H9 (cell line): ENCODE measurements at regions not wholly inside any gene's neighbourhood (a gene's known extent, or its start where the extent isn't known, plus 50 kb on each side); places are given as distances from the start of the nearest gene placed in this dataset.

Experiments used
- DNase-seq: peaks from one replicate; pipeline ENCODE4 v3.0.0-alpha.2; 2017
- H2AFZ ChIP-seq: one replicate; pipeline ENCODE4 v1.6.1; 2013; ENCODE audit warnings: mild to moderate bottlenecking, low read length, control low read depth, moderate library complexity
- H2AK5ac ChIP-seq: 2 replicates; pipeline ENCODE4 v1.6.1; 2013; ENCODE audit warnings: low read length, control low read depth, mixed read lengths; ENCODE audit not compliant: insufficient read length
- H2BK120ac ChIP-seq: one replicate; pipeline ENCODE4 v1.6.1; 2013; ENCODE audit warnings: low read depth, mild to moderate bottlenecking, low read length, control low read depth, inconsistent platforms; ENCODE audit not compliant: poor library complexity, severe bottlenecking
- H2BK12ac ChIP-seq: 2 replicates; pipeline ENCODE4 v1.6.1; 2013; ENCODE audit warnings: low read length, control low read depth, mixed read lengths, low read depth; ENCODE audit not compliant: insufficient read length
- H2BK15ac ChIP-seq: 2 replicates; pipeline ENCODE4 v1.6.1; 2013; ENCODE audit warnings: low read depth, low read length, control low read depth
- H2BK20ac ChIP-seq: one replicate; pipeline ENCODE4 v1.6.1; 2013; ENCODE audit warnings: low read depth, mild to moderate bottlenecking, low read length, control low read depth, inconsistent platforms; ENCODE audit not compliant: poor library complexity, severe bottlenecking
- H2BK5ac ChIP-seq: 2 replicates; pipeline ENCODE4 v1.6.1; 2013; ENCODE audit warnings: low read length, control low read depth, mixed read lengths; ENCODE audit not compliant: insufficient read length
- H3K14ac ChIP-seq: 2 replicates; pipeline ENCODE4 v1.6.1; 2013; ENCODE audit warnings: low read length, control low read depth; ENCODE audit not compliant: insufficient read depth
- H3K18ac ChIP-seq: 2 replicates; pipeline ENCODE4 v1.6.1; 2013; ENCODE audit warnings: low read depth, mild to moderate bottlenecking, mixed read lengths, low read length, control low read depth; ENCODE audit not compliant: insufficient read length
- H3K23ac ChIP-seq: 2 replicates; pipeline ENCODE4 v1.6.1; 2013; ENCODE audit warnings: low read length, control low read depth, mixed read lengths, low read depth; ENCODE audit not compliant: insufficient read length
- H3K23me2 ChIP-seq: 2 replicates; pipeline ENCODE4 v1.6.1; 2013; ENCODE audit warnings: low read depth, mild to moderate bottlenecking, mixed read lengths, low read length, control low read depth; ENCODE audit not compliant: insufficient read length, poor library complexity, severe bottlenecking
- H3K27ac ChIP-seq: 2 replicates; pipeline ENCODE4 v1.5.1; 2013; ENCODE audit warnings: low read length, control low read depth, mixed read lengths, low read depth; ENCODE audit not compliant: insufficient read length
- H3K27me3 ChIP-seq: 2 replicates; pipeline ENCODE4 v1.6.1; 2013; ENCODE audit warnings: low read length, control low read depth, inconsistent platforms; ENCODE audit not compliant: insufficient read depth
- H3K4ac ChIP-seq: 2 replicates; pipeline ENCODE4 v1.6.1; 2013; ENCODE audit warnings: low read depth, mild to moderate bottlenecking, control low read depth, inconsistent platforms, low read length, moderate library complexity
- H3K4me1 ChIP-seq: 2 replicates; pipeline ENCODE4 v1.6.1; 2013; ENCODE audit warnings: low read length, control low read depth, inconsistent platforms; ENCODE audit not compliant: insufficient read depth
- H3K4me2 ChIP-seq: 2 replicates; pipeline ENCODE4 v1.6.1; 2013; ENCODE audit warnings: low read length, control low read depth, mixed read lengths; ENCODE audit not compliant: insufficient read length, insufficient read depth
- H3K56ac ChIP-seq: 2 replicates; pipeline ENCODE4 v1.6.1; 2013; ENCODE audit warnings: low read depth, mild to moderate bottlenecking, mixed read lengths, low read length, control low read depth; ENCODE audit not compliant: insufficient read length
- H3K79me1 ChIP-seq: 2 replicates; pipeline ENCODE4 v1.6.1; 2013; ENCODE audit warnings: low read depth, mild to moderate bottlenecking, moderate library complexity, low read length, control low read depth, inconsistent platforms; ENCODE audit not compliant: insufficient read depth, poor library complexity, severe bottlenecking
- H3K79me2 ChIP-seq: 2 replicates; pipeline ENCODE4 v1.6.1; 2013; ENCODE audit warnings: low read length, control low read depth, inconsistent platforms; ENCODE audit not compliant: insufficient read depth
- H3K9ac ChIP-seq: 2 replicates; pipeline ENCODE4 v1.6.1; 2013; ENCODE audit warnings: low read length, control low read depth, mixed read lengths; ENCODE audit not compliant: insufficient read length; ENCODE audit errors: extremely low read depth
- H3K9me3 ChIP-seq: one replicate; pipeline ENCODE4 v1.6.1; 2013; ENCODE audit warnings: low read depth, low read length, inconsistent platforms; ENCODE audit not compliant: control insufficient read depth
- H3T11ph ChIP-seq: one replicate; pipeline ENCODE4 v1.6.1; 2013; ENCODE audit warnings: mild to moderate bottlenecking, low read length, control low read depth, inconsistent platforms
- H4K20me1 ChIP-seq: one replicate; pipeline ENCODE4 v1.6.1; 2013; ENCODE audit not compliant: control insufficient read depth, insufficient read length, insufficient read depth
- H4K5ac ChIP-seq: 2 replicates; pipeline ENCODE4 v1.6.1; 2013; ENCODE audit warnings: low read depth, mild to moderate bottlenecking, mixed read lengths, low read length, control low read depth; ENCODE audit not compliant: insufficient read length
- H4K8ac ChIP-seq: replicated peaks from 2 replicates; pipeline ENCODE4 v1.6.1; 2013; ENCODE audit warnings: low read length, control low read depth, mixed read lengths, low read depth; ENCODE audit not compliant: insufficient read length
- H4K91ac ChIP-seq: 2 replicates; pipeline ENCODE4 v1.6.1; 2013; ENCODE audit warnings: low read depth, mild to moderate bottlenecking, moderate library complexity, mixed read lengths, low read length, control low read depth; ENCODE audit not compliant: insufficient read length
- H3K27ac Mint-ChIP-seq, 3 experiments: 2 replicates in 2 of 3; 3 replicates in 1 of 3; pipeline ENCODE4 v1.8.0; 2020 to 2021; ENCODE audit warnings: mixed read lengths in 3 of 3, mild to moderate bottlenecking in 1 of 3, moderate library complexity in 1 of 3
- H3K27me3 Mint-ChIP-seq: 2 replicates; pipeline ENCODE4 v1.8.0; 2021; ENCODE audit warnings: low read depth, mild to moderate bottlenecking, moderate library complexity, mixed read lengths
- H3K36me3 Mint-ChIP-seq, 3 experiments: 2 replicates in 2 of 3; 3 replicates in 1 of 3; pipeline ENCODE4 v1.8.0; 2020 to 2021; ENCODE audit warnings: low read depth in 3 of 3, mixed read lengths in 3 of 3; ENCODE audit not compliant: insufficient read depth in 1 of 3
- H3K4me1 Mint-ChIP-seq, 2 experiments: 2 replicates each; pipeline ENCODE4 v1.8.0; 2020; ENCODE audit warnings: mixed read lengths in 2 of 2
- H3K4me3 Mint-ChIP-seq, 2 experiments: 2 replicates in 1 of 2; 3 replicates in 1 of 2; pipeline ENCODE4 v1.8.0; 2020 to 2021; ENCODE audit warnings: mild to moderate bottlenecking in 2 of 2, mixed read lengths in 2 of 2, moderate library complexity in 1 of 2
- H3K9me3 Mint-ChIP-seq, 2 experiments: 2 replicates in 1 of 2; 3 replicates in 1 of 2; pipeline ENCODE4 v1.8.0; 2020; ENCODE audit warnings: mild to moderate bottlenecking in 2 of 2, mixed read lengths in 2 of 2, moderate library complexity in 1 of 2
- WGBS: extraction: QIAGEN DNeasy Blood & Tissue Kit; methylation state at CpG from one replicate; pipeline ENCODE4 v1.1.7; 2013; ENCODE audit warnings: missing lambda C conversion rate, low lambda C conversion rate, mixed read lengths; ENCODE audit not compliant: insufficient read length; ENCODE audit errors: extremely low coverage; 5-methylcytosine and 5-hydroxymethylcytosine counted together
- TF ChIP-seq, protein P1 (sequence below): fragments of 200-600 bp; sonication (generic); conservative IDR thresholded peaks from 3 replicates; pipeline ENCODE4 v1.8.0; 2021; ENCODE audit warnings: antibody characterized with exemption, mild to moderate bottlenecking

DNA sequence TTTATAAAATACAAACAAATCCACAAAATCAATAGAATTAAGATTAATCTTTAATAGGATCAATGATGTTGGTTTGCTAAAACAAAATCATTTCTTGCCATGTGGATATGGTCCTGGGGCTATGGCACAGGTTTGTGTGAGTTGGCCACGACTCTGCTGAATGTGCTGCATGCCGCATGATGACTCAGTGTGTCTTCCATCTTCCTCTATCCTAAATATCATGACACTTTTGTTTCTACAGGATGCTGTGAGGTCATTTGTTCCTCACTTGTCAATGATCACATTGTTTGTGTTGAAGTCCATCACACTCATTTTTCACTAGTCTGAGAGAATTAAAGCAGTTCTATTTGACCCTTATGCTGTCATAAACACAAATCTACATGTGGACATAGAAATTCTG lies 167.2 kb upstream of the ZBED5 start:
- no peaks in the 10 kb centered on the region for H3K79me1 ChIP-seq
- Mint-ChIP-seq H3K27me3 (peaks cover 2% of the 10 kb centered on the region; the same call in 1 of the 2 replicates), H3K4me3 (no peak overlapping the region), H3K27ac (no peak overlapping the region), H3K9me3 (peaks cover 0 to 6% of the 10 kb centered on the region in 2 experiments; a peak in 2 of 5 replicates), H3K4me1 (peaks cover 11 to 15% of the 10 kb centered on the region in 2 experiments), H3K36me3 (no peaks in the 10 kb centered on the region; a peak in 1 of 7 replicates)
- no peak overlapping the region for H3K4ac ChIP-seq
- no peak overlapping the region for H3T11ph ChIP-seq
- TF ChIP-seq, protein P1, sequence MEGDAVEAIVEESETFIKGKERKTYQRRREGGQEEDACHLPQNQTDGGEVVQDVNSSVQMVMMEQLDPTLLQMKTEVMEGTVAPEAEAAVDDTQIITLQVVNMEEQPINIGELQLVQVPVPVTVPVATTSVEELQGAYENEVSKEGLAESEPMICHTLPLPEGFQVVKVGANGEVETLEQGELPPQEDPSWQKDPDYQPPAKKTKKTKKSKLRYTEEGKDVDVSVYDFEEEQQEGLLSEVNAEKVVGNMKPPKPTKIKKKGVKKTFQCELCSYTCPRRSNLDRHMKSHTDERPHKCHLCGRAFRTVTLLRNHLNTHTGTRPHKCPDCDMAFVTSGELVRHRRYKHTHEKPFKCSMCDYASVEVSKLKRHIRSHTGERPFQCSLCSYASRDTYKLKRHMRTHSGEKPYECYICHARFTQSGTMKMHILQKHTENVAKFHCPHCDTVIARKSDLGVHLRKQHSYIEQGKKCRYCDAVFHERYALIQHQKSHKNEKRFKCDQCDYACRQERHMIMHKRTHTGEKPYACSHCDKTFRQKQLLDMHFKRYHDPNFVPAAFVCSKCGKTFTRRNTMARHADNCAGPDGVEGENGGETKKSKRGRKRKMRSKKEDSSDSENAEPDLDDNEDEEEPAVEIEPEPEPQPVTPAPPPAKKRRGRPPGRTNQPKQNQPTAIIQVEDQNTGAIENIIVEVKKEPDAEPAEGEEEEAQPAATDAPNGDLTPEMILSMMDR, result no peak
- no peak overlapping the region for H4K91ac ChIP-seq
- H4K20me1 ChIP-seq, result no peaks in the 10 kb centered on the region
- no peak overlapping the region for H4K5ac ChIP-seq
- no peak overlapping the region for H2BK20ac ChIP-seq
- H4K8ac ChIP-seq, result no peak overlapping the region
- DNase-seq, result no peak
- H2AFZ ChIP-seq, result no peak overlapping the region
- no peak overlapping the region for H2BK5ac ChIP-seq
- no peaks in the 10 kb centered on the region for H3K79me2 ChIP-seq
- no peak overlapping the region for H2BK15ac ChIP-seq
- no peak overlapping the region for H3K56ac ChIP-seq
- no peak overlapping the region for H3K23ac ChIP-seq
- no peak overlapping the region for H3K18ac ChIP-seq
- no peak overlapping the region for H3K14ac ChIP-seq
- no peak overlapping the region for H3K27ac ChIP-seq
- H3K9me3 ChIP-seq, result no peaks in the 10 kb centered on the region
- no peak overlapping the region for H2BK12ac ChIP-seq
- H3K9ac ChIP-seq, result no peak overlapping the region
- no peaks in the 10 kb centered on the region for H3K27me3 ChIP-seq
- H3K4me2 ChIP-seq, result no peak overlapping the region
- H2AK5ac ChIP-seq, result no peak overlapping the region
- H3K23me2 ChIP-seq, result no peaks in the 10 kb centered on the region
- no CpG with 5 or more reads among the region's 2 CpGs for WGBS
- H3K4me1 ChIP-seq, result peaks cover 3% of the 10 kb centered on the region; the same call in 1 of the 2 replicates
- no peak overlapping the region for H2BK120ac ChIP-seq
